LNCaP clone FGC (cell line): ENCODE measurements at regions not wholly inside any gene's neighbourhood (a gene's known extent, or its start where the extent isn't known, plus 50 kb on each side); places are given as distances from the start of the nearest gene placed in this dataset.

ENCODE experiments used
- DNase-seq: peaks from one replicate; pipeline ENCODE4 v3.0.0-alpha.2; 2011; ENCODE audit warnings: low read depth
- H3K4me3 ChIP-seq: 2 replicates; pipeline ENCODE4 v1.5.1; 2011; ENCODE audit warnings: mild to moderate bottlenecking, low read depth, low read length, control low read depth
- TF ChIP-seq, protein P1 (sequence below): IDR thresholded peaks from 2 replicates; pipeline ENCODE4 v1.5.1; 2012; ENCODE audit warnings: mild to moderate bottlenecking; ENCODE audit not compliant: control insufficient read depth, insufficient read depth; ENCODE audit errors: extremely low read depth

DNA sequence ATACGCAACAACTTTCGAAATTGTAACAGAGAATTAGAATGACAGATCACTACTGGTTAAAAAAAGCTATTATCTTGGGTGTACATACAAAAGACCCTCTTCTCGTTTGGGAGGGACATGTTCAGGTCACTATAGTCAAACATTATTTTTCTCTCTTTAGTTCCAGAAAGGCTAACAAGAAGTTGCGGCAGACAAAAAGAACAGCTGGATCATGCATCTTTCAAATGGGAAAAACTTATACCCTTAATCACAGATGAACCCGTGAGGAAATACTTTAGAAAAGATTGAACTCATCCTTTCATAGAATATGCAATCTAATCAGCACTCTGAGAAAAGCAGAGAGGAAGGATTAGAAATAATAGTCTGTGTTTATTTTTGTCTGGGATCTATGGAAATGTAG, 72.5 kb downstream of the EVX1 start:
- TF ChIP-seq, protein P1, sequence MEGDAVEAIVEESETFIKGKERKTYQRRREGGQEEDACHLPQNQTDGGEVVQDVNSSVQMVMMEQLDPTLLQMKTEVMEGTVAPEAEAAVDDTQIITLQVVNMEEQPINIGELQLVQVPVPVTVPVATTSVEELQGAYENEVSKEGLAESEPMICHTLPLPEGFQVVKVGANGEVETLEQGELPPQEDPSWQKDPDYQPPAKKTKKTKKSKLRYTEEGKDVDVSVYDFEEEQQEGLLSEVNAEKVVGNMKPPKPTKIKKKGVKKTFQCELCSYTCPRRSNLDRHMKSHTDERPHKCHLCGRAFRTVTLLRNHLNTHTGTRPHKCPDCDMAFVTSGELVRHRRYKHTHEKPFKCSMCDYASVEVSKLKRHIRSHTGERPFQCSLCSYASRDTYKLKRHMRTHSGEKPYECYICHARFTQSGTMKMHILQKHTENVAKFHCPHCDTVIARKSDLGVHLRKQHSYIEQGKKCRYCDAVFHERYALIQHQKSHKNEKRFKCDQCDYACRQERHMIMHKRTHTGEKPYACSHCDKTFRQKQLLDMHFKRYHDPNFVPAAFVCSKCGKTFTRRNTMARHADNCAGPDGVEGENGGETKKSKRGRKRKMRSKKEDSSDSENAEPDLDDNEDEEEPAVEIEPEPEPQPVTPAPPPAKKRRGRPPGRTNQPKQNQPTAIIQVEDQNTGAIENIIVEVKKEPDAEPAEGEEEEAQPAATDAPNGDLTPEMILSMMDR, result no peak
- DNase-seq, result no peak
- H3K4me3 ChIP-seq, result no peak overlapping the region

DNA sequence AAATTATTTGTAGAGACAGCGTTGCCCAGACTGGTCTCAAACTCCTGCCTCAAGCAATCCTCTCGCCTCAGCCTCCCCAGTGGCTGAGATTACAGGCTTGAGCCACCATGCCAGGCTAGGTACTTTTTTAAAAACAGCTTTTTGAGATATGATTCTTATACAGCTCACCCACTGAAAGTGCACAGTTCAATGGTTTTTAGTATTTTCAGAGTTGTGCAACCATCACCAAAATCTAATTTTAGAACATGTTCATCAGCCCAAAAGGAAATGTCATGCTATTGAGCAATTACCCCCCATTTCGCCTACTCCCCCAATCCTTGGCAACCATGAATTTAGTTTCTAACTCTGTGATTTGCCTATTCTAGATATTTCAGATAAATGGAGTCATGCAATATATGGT, 73.7 kb downstream of the EVX1 start:
- TF ChIP-seq, protein P1, result no peak
- DNase-seq, result no peak
- no peak overlapping the region for H3K4me3 ChIP-seq

DNA sequence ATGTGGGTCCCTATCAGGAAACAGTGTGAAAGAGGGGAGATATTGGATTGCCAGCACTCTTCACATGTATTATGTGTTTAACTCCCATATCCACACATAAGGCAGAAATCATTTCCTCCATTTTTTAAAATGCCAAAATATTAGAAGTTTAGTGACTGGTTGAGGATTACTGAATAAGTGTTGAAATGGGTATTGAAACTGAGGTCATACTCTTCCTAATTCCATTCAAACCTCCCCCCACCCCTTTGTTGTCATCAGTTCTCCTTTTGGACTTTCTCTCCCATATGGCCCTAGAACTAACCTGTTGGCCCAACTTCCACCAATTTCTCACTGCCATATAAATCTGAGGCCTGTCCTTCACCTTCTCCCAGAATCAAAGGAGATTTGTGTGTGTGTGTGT, 81.6 kb downstream of the EVX1 start:
- TF ChIP-seq, protein P1, result no peak
- DNase-seq, result no peak
- no peak overlapping the region for H3K4me3 ChIP-seq

DNA sequence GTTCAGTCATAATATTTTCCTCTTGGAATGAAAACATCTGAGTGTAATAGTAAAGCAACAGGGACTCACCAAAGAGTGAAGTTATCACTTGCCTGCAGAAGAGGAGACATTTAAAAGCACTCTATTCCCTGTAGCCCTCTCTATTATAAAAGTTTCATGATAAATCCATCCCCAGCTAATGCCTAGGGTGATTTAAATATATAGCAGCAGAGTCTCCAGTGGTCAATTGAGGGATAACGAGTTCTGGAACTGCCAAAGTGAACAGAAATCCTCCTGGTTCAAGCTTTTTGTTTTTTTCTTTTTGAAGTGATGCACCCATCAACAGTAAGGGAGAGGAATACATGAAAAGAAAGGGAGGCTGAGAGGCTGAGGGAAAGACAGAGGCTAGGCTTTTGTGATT, 87.3 kb downstream of the EVX1 start:
- TF ChIP-seq, protein P1, result no peak
- DNase-seq, result no peak
- H3K4me3 ChIP-seq, result no peak overlapping the region

DNA sequence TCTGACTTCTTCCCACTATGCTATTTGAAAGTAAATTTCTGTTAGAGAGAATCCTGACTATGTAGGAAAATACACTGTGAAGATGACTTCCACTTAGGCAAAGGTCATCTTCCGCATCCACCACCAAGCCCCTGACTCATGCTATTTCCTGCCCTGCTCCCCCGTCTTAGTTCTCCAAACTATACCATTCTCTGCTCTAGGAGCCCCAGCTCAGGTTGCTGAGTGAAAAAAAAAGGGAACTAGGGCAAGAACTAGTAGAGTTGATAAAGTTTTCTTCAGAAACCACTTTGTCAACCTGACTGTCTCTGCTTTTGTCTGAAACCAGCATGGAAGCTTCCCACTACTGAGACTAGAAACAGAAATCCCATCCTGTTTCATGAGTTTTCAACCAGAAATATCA, 96.9 kb downstream of the EVX1 start:
- TF ChIP-seq, protein P1, result no peak
- DNase-seq, result no peak
- H3K4me3 ChIP-seq, result no peak overlapping the region

DNA sequence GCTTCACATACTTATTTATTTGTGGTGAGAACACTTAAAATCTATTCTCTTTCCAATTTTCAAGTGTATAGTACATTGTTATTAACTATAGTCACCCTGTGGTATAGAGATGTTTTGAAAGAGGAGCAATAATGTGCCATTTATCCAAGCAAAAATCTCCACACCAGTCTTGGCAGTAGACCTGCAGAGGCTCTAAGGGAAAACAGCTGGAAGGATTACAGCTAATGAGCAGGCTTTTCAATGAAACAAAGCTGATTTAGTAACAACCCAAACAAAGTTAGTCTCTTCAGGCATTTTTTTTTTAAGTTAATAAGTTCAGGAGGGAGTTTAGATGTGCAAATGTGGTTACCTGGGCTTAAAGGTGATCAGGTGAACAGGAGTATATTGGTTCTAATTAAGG, 101.9 kb downstream of the EVX1 start:
- no peak for DNase-seq
- no peak overlapping the region for H3K4me3 ChIP-seq
- TF ChIP-seq, protein P1, result no peak

DNA sequence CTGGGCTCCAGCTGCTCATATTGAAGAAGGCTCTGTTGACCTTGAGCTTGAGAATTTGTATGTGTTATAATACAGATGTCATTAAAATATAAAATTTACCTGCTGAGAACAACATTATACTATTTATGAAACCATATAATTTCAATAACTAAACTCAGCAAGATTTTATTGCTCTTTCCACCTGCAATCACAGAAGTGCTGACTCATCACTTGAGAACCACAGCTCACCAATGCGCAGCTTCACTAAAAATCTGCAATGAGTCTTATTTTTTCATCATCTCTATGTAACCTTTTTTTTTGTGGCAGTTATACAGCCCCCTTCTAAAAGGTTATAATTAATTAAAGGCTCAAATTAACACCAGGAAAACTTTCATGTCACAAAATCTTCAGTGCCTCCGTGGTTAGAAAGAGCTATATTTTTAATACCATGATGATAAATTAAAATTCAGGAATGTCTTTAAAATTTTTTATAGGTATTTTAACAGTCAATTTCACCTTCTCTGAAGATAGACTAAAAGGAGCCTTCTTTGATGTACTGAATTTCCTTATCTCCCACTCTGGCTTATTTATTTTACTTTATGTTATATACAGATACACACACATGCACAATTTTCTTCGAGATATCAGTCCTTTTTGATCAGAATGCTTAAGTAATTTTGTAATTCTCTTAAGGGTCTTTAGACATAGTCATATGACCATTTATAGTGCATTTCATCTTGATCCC, 102.7 kb downstream of the EVX1 start:
- no peak for DNase-seq
- H3K4me3 ChIP-seq, result no peak overlapping the region
- TF ChIP-seq, protein P1, result no peak
